GM21528 (cell line): ENCODE measurements at regions not wholly inside any gene's neighbourhood (a gene's known extent, or its start where the extent isn't known, plus 50 kb on each side); places are given as distances from the start of the nearest gene placed in this dataset.

Source experiments
- ATAC-seq: cut with Tn5 transposase; IDR thresholded peaks from one replicate; pipeline ENCODE4 v1.9.1; 2021; ENCODE audit warnings: mild to moderate bottlenecking, moderate library complexity; ENCODE audit not compliant: unreplicated experiment, low FRiP score

DNA sequence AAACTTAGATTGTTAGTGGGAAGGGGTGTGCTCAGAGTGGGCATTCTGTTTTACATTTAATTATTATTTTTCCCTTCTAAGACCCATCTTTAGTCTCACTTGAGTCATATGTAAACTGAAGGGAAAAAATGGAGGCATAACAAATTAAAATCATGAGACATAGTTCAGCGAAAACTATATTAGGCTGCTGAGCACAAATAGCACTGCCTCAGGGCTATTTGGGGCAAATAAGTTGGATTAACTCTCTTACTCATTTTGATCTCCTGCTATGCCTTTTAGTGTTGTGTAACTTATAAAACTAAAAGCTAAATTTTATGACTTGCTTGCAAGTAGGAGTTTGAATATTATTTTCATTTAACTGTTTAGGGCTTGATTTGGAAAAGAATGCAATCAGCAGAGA lies 1329.2 kb upstream of the PCDH7 start:
- no peak for ATAC-seq

DNA sequence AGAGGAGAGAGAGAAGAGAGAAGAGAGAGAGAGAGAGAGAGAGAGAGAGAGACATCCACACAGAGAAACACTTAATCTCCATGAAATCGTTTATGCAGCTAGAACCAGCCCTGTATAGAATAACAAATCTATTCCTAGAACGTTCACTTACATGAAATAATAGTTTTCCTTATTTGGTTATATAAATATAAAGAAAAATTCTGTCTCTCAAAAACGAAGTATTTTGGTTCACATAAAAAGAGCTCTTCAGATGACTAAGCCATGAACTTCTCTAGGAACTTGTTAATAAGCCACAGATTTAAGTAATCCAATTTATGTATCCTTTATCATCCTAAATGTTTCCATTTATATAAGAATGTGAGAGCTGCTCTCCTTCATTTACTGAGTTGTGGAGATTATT lies 1315.1 kb upstream of the PCDH7 start:
- ATAC-seq: no peak

- ATAC-seq: no peak
Measured at GRCh38 chr4:29415771-29416170, 1304.4 kb upstream of the PCDH7 start.

- ATAC-seq: no peak
Measured at GRCh38 chr4:29423836-29424721, 1296.1 kb upstream of the PCDH7 start.

GRCh38 chr4:29453303-29453820 lies 1266.8 kb upstream of the PCDH7 start:
- no peak for ATAC-seq

GRCh38 chr4:29459926-29460325 lies 1260.2 kb upstream of the PCDH7 start:
- ATAC-seq: no peak

DNA sequence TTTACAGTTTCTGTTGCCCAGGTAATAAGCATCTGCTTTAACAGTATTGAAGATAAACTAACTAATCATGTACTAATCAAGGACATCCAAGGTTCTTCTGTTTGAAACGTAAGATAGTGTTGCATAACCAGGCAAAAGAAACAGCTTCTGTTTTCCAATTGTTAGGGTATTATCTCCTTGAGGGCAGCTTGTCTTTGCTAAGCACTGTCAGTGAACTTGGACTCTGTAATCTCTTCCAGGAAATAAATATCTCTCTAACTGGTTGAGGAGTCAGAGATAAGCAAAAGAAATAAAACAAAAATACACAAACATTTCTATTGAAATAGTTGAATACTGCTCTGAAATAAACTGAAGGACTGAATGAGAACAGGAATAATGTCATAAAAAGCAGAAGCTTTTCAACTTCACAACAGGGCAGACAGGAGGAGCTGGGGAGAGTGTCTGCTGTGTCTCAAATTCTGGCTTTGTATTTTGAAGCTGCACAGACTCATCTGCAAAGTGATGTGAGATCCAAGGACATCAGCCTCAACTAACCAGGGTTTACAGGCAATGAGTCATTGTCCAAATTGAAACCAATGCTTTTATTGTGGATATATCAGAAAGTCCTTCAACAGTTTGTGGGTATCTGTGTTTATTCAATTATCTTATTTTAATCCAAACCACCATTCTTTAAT lies 1253.0 kb upstream of the PCDH7 start:
- ATAC-seq: no peak
